GM19043 (cell line): ENCODE measurements at regions not wholly inside any gene's neighbourhood (a gene's known extent, or its start where the extent isn't known, plus 50 kb on each side); places are given as distances from the start of the nearest gene placed in this dataset.

Experiments used
- ATAC-seq: cut with Tn5 transposase; IDR thresholded peaks from one replicate; pipeline ENCODE4 v1.9.1; 2021; ENCODE audit warnings: low read depth; ENCODE audit not compliant: unreplicated experiment

- ATAC-seq, result no peak
Measured at GRCh38 chr10:89097226-89097625, 106.6 kb downstream of the FAS start.

GRCh38 chr10:89095701-89096391, 105.2 kb downstream of the FAS start:
- no peak for ATAC-seq

- ATAC-seq, result no peak
Measured at GRCh38 chr10:89093728-89094127, 103.1 kb downstream of the FAS start.

GRCh38 chr10:89092981-89093380, 102.4 kb downstream of the FAS start:
- no peak for ATAC-seq

- ATAC-seq, result no peak
Measured at GRCh38 chr10:89092439-89092838, 101.8 kb downstream of the FAS start.

GRCh38 chr10:89091496-89091895, 100.9 kb downstream of the FAS start:
- ATAC-seq, result no peak

GRCh38 chr10:89090756-89091445, 100.3 kb downstream of the FAS start:
- ATAC-seq, result no peak

- no peak for ATAC-seq
Measured at GRCh38 chr10:89086801-89087521, 96.4 kb downstream of the FAS start.

GRCh38 chr10:89085153-89085552, 94.6 kb downstream of the FAS start:
- ATAC-seq, result no peak

GRCh38 chr10:89082086-89082485, 91.5 kb downstream of the FAS start:
- no peak for ATAC-seq

GRCh38 chr10:89080660-89081059, 90.1 kb downstream of the FAS start:
- ATAC-seq, result no peak

- no peak for ATAC-seq
Measured at GRCh38 chr10:89079961-89080360, 89.4 kb downstream of the FAS start.

GRCh38 chr10:89078724-89079672, 88.4 kb downstream of the FAS start:
- no peak for ATAC-seq

- ATAC-seq, result no peak
Measured at GRCh38 chr10:89076120-89076519, 85.5 kb downstream of the FAS start.

GRCh38 chr10:89075631-89076030, 85.0 kb downstream of the FAS start:
- ATAC-seq, result no peak

- no peak for ATAC-seq
Measured at GRCh38 chr10:89074120-89074519, 83.5 kb downstream of the FAS start.

GRCh38 chr10:89073719-89074118, 83.1 kb downstream of the FAS start:
- ATAC-seq, result no peak

- ATAC-seq, result no peak
Measured at GRCh38 chr10:89069589-89069988, 79.0 kb downstream of the FAS start.
